ENCODE measurements at regions not wholly inside any gene's neighbourhood (a gene's known extent, or its start where the extent isn't known, plus 50 kb on each side); places are given as distances from the start of the nearest gene placed in this dataset.

DNA sequence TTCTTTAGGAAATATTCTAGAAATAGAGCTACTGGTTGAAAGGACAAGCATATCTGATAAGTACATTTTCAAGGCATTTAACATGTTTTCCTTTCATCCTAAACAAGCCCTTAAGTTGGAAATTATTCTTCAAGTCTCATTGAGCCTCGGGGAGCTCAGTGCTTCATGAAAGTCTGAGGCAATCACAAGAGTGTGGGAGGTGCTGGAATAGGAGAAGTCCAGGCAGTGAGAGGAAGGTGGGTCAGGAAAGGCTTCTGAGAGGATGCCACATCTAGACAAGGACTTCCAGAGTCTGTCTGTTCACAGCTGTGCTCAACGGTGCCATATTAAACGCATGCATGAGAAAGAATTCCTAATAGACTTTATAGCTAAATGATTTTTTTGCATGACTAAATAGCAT is 69.8 kb downstream of the CD83 start:
- no peak for DNase-seq (ENCODE audit: low read depth)

GRCh38 chr6:14189074-14189473 is 71.5 kb downstream of the CD83 start:
- no peak for DNase-seq (ENCODE audit: low read depth)

DNA sequence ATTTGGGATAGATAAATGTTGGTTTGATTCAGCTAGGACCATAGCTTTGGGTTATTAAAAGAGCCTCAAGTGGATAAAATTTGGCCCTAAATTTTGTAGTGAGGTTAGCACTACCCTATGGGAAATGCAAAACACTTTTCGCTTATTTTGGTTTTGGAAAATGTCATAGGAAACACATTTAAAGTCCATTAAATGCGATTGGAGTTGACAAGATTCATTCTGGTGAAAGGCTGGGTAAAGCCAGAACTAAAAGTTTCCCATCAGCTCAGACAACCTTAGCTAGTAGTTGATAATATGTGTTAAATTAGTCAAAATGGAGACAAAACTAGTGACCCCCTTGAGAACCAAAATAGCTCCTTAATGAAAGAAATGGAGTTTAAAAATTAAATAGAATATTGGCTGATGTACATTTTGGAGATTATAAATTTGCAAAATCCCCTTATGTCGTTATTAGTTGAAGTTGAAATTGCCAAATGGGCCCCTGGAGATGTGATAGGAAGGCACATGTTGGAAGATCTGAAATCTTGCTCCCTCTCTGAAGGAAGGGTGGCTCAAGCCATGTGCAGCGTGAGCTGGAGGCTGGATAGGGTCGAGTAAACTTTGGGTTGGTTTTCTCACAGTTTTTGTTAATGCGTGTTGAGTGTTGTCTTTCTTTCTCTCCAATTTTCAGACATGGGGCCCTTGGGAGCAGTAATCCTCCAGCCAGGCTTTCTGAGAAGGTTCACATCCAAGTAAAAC is 72.8 kb downstream of the CD83 start:
- no peak for DNase-seq (ENCODE audit: low read depth)

DNA sequence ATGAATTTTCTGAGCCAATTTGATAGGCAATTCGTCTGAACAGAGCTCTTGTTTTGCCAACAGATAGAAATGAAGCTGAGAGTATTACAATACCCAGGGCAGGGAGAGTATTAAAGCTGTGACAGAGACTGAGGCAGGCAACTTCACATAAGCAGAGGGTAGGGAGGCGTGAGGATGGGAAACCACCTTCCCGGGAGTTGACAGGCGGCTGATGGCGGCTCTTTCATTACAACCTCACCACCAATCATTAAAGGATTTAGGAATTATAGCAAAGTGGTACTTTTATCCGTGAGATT is 73.3 kb downstream of the CD83 start:
- DNase-seq (ENCODE audit: low read depth) = no peak

GRCh38 chr6:14191761-14192160 is 74.2 kb downstream of the CD83 start:
- DNase-seq (ENCODE audit: low read depth) = no peak

- no peak for DNase-seq (ENCODE audit: low read depth)
Observed at GRCh38 chr6:14192216-14192788, 74.7 kb downstream of the CD83 start.

DNA sequence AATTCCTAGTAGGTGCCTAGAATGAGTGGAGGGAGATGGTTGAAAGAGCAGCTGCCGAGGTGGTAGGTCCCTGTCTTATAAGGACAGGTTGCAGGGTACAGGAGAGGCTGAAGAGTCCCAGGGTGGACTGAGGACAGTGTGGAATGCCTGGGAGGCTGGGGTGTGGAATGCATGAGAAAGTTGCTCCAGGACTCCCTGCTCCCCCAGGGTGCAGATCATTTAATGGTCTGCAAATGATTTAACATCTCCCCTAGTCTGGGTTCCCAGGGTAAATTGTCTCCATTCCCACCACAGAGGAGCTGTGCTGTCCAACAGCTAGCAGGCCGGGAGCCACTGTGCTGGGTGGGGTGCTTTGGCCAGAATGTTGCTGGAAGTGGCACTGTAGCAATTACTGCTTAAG is 76.0 kb downstream of the CD83 start:
- no peak for DNase-seq (ENCODE audit: low read depth)

DNA sequence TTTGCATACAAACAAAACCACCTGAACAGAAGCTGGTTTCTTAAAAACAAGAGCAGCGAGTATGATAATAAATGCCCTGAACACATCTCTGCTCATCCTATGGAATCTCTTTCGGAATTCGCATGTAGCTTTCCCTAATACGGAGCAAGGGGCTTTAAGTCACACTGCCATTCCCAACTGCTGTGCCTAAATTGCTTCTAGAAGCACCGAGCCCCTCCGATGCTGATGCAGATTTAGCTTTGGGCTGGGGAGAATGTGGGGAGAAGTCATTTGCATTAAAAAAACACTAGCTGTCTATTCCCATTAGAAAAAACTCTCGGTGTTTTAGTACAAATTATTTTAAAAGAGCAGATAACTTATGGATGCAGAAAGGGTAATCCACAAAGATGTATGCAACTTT is 76.9 kb downstream of the CD83 start:
- DNase-seq (ENCODE audit: low read depth) = no peak

DNA sequence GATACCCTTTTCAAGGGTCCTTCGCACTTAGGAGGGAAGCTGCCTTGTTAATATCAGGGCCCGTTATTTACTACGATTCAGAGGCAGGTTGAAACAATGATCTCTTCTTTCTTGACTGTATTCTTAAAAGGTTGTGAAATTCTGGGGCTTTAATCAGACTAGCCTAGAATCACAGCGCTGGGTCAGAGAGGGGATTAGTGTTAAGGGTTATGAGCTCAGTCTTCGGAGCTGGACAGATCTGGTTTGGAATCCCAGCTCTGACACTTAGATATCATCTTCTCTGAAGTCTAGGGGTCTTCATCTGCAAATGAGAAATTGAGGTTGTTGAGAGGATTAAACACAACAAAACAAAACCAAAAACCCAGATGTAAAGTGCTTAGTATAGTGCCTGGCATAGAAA is 77.4 kb downstream of the CD83 start:
- DNase-seq (ENCODE audit: low read depth) = no peak

DNA sequence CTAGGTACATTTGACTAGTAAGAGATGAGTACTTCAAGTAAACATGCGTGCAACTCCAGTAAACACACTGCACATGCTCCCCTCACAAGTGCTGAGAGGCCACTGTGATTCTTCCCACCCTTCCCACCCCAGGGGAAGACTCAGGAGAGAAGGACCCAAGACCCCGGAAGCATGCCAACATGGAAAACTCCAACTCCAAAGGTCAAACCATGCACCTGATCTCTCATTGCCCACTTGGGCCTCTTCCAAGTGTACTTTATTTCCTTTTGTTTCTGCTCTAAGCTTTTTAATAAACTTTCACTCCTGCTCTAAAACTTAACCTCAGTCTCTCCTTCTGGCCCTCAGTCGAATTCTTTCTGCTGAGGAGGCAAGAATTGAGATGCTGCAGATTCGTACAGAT is 78.5 kb downstream of the CD83 start:
- DNase-seq (ENCODE audit: low read depth) = no peak

- no peak for DNase-seq (ENCODE audit: low read depth)
Observed at GRCh38 chr6:14197118-14197517, 79.5 kb downstream of the CD83 start.

GRCh38 chr6:14200047-14200446 is 82.5 kb downstream of the CD83 start:
- DNase-seq (ENCODE audit: low read depth) = no peak

GRCh38 chr6:14202947-14203346 is 85.4 kb downstream of the CD83 start:
- DNase-seq (ENCODE audit: low read depth) = no peak

DNA sequence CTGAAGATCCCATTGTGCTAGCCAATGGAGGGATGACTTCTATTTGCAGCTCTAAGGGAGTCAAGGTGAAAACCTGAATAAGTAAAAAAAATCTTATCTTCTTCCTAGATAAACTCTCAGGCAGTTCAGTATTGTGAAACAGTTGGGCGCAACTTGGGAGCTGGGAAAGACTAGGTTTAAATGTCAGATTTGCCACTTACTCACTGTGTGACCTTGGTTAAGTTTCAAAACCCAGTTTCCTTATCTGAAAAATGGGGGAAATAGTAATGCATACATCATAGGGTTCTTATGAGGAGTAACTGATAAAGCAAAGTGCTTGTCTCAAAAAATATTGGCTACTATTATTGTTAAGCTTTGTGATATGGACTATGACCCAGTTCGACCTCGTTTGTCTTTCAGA is 88.8 kb downstream of the CD83 start:
- no peak for DNase-seq (ENCODE audit: low read depth)

GRCh38 chr6:14207448-14207847 is 89.9 kb downstream of the CD83 start:
- no peak for DNase-seq (ENCODE audit: low read depth)

DNA sequence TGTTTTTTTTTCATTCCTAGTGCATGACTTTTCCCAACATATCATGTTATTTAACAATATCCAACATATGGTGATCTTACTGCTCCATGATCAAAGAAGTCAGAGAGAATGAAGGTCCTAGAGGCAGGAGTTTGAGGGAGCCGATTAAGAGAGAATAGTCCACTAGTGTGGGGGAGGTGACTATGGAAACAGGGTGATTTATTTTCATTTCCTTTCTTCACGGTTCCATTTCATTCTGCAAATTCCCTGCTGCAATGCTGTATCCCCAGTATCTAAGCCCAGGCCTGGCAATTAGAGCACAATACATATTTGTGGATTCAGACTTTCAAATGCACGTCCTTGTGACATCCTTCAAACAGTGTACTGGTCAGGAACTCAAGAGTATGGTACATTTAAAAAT is 91.4 kb downstream of the CD83 start:
- DNase-seq (ENCODE audit: low read depth) = no peak

GRCh38 chr6:14210077-14210476 is 92.5 kb downstream of the CD83 start:
- DNase-seq (ENCODE audit: low read depth) = no peak

DNA sequence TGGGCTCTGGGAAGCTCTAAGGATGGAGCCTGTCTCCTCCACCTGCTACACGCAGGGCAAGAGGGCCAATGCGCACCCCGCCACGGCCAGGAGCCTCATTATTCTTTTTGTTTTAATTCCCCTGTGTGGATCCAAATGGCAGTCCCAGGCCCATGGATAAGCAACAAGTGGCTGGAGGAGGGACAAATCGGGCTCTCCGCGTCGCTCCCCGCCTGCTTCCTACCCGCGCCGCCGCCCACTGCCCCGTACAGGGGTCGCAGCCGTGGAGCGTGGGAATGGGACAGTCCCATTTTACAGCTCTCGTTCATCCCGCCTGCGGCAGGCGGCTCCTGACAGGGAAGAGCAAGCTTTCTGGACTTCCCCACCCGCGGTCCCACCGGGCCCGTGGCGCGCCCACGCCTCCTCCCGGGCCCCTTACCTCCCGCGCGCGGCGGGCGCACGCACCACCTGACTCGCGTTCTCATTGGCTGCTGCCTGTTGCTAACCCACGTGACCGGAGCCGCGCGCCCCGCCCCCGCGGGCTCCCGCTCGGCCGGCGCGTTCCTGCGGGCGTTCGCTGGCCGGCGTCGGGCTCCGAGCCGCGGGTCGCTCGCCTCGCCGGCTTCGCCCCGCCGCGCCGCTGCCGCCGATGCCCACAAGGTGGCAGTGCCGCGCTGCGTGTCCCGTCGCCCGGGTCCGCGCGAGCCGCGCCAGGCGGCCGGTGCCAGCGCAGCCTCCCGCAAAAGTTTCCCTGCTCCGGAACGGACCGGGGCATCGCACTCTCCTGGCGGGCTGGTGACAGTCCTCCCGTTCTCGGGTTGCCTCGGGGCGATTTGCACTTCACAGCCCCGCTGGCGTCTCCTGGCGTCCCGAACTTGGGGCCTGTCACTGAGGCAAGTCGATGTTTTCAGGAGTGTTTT is 93.3 kb downstream of the CD83 start:
- peak; percentile 86 for DNase-seq (ENCODE audit: low read depth)

- DNase-seq (ENCODE audit: low read depth) = no peak
Observed at GRCh38 chr6:14211562-14211942, 94.0 kb downstream of the CD83 start.

DNA sequence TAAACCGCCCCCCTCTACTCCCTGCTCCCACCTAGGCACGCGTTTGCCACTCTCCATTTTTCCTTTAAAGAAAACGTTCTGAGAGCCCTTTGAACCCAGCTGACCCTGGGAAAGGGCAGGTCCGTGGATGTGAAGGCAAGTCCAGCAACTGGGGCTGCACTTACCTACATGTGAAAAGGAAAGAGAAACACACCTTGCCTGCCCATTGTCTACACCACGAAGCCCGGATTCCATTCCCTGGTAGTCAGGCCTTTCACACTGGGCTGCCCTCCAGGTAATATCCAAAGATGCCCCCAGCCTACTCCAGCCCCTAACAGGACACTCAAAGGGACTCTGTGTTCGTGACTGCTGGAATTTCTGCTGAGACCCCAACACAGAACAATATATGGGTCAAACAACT is 94.4 kb downstream of the CD83 start:
- DNase-seq (ENCODE audit: low read depth) = no peak

DNA sequence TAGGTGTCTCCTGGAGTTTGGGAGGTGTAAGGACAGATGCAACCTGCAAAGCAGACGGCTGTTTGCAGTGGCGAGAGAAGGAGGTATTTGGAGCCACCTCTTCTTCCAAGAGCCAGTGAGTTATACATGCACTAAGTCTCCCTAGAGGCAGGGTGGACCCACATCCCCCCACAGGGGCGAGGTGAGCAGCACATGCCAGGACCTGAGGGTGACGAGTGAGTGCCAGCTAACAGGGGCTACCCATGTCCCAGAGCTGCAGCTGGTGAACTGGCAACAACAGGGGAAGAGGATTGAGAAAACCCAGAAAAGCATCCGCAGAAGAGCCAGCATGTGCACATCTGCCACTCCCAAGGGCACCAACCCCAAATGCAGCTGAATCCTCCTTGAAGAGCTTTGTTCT is 95.1 kb downstream of the CD83 start:
- DNase-seq (ENCODE audit: low read depth) = no peak

DNA sequence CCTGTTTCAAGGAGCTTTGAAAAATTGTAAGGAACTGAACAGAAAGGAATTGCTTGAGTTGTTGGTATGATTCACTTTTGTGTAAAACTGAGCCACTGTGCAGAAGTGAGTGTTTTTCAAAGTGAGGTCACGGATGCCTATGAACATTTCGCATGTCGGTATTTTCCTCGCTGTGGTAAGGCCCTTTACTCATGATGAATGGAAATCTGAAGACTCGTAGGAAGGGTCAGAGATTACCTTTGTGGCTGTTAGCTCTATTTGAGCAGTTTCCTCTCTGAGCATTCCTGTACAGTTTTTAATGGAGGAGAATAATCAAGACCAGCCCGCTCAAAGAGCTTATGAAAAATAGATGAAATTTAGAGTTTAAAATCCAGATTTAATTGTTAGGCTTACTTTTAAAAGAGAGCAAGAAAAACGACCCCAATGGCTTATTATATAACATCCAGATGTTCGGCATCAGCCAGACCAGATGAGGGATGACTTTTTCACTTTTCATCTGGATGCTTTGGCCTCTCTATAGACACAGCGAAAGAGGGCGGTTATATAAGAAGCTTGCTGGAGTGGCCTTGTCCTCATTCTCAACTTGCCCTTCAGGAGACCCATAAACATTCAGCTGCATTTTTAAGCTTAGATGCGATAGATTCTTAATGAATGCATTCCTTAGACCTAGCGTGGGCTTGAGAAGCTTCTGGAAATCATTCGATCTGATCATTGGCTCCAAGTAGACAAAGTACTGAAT is 99.5 kb downstream of the CD83 start:
- no peak for DNase-seq (ENCODE audit: low read depth)

Measured in stimulated activated CD4-positive, alpha-beta T cell treated with anti-CD3 and anti-CD28 coated beads, Interleukin-2, amount 100 ng/mL, for 4 hours (primary cell).